HEK293 (cell line): ENCODE measurements at regions not wholly inside any gene's neighbourhood (a gene's known extent, or its start where the extent isn't known, plus 50 kb on each side); places are given as distances from the start of the nearest gene placed in this dataset.

Source experiments
- CTCF ChIA-PET: fragments of 350-600 bp; formaldehyde crosslinking; extraction: SDS; loops from one replicate; lab custom pipeline; 2021; ENCODE audit warnings: antibody characterized with exemption; lab: Yijun Ruan, JAX
- POLR2A ChIA-PET: fragments of 300-600 bp; formaldehyde crosslinking; extraction: SDS; loops from one replicate; lab custom pipeline; 2020; ENCODE audit warnings: antibody characterized with exemption, inconsistent platforms; lab: Yijun Ruan, JAX
- H3K27ac ChIP-seq: fragments of 200-500 bp; sonication (Bioruptor generic); 2 replicates; pipeline ENCODE4 v1.5.1; 2014; ENCODE audit warnings: low read depth, low read length, control low read depth, inconsistent platforms; ENCODE audit errors: extremely low read depth
- H3K36me3 ChIP-seq, 2 experiments: fragments of 200-500 bp in 1 of 2; sonication (Bioruptor generic) in 1 of 2; 1 replicate in 1 of 2; 2 replicates in 1 of 2; pipeline ENCODE4 v1.5.1; 2014 to 2017; ENCODE audit warnings: inconsistent platforms in 2 of 2, low read length in 2 of 2; ENCODE audit not compliant: control insufficient read depth in 2 of 2, insufficient read depth in 1 of 2
- H3K4me1 ChIP-seq: fragments of 200-500 bp; sonication (Bioruptor generic); 2 replicates; pipeline ENCODE4 v1.5.1; 2014; ENCODE audit warnings: mild to moderate bottlenecking, low read length, inconsistent platforms; ENCODE audit not compliant: control insufficient read depth, insufficient read depth
- H3K4me3 ChIP-seq: 2 replicates; pipeline ENCODE4 v1.5.1; 2011; ENCODE audit warnings: low read depth, mild to moderate bottlenecking, control low read depth, low read length, moderate library complexity
- H3K9me3 ChIP-seq: fragments of 200-500 bp; sonication (Bioruptor generic); 2 replicates; pipeline ENCODE4 v1.5.1; 2014; ENCODE audit warnings: low read depth, low read length, inconsistent platforms; ENCODE audit not compliant: control insufficient read depth, insufficient read depth
- AEBP2 ChIP-seq: fragments of 450-650 bp; formaldehyde crosslinking; IDR thresholded peaks from 2 replicates; pipeline ENCODE4 v1.5.1; 2016; ENCODE audit warnings: missing biosample characterization, missing genetic modification characterization, borderline replicate concordance
- CTCF ChIP-seq: fragments of 450-650 bp; formaldehyde crosslinking; IDR thresholded peaks from 2 replicates; pipeline ENCODE4 v1.5.1; 2016; ENCODE audit warnings: missing biosample characterization, missing genetic modification characterization
- GLI4 ChIP-seq: fragments of 450-650 bp; formaldehyde crosslinking; IDR thresholded peaks from 2 replicates; pipeline ENCODE4 v1.5.1; 2016; ENCODE audit warnings: missing biosample characterization, missing genetic modification characterization
- INSM2 ChIP-seq: fragments of 450-650 bp; formaldehyde crosslinking; IDR thresholded peaks from 2 replicates; pipeline ENCODE4 v1.5.1; 2016; ENCODE audit warnings: missing biosample characterization, missing genetic modification characterization
- KLF7 ChIP-seq: fragments of 450-650 bp; formaldehyde crosslinking; IDR thresholded peaks from 2 replicates; pipeline ENCODE4 v1.5.1; 2016; ENCODE audit warnings: missing biosample characterization, missing genetic modification characterization, borderline replicate concordance
- KLF9 ChIP-seq: fragments of 450-650 bp; formaldehyde crosslinking; IDR thresholded peaks from 2 replicates; pipeline ENCODE4 v1.5.1; 2016; ENCODE audit warnings: missing biosample characterization, missing genetic modification characterization, low read depth
- YY2 ChIP-seq: fragments of 450-650 bp; formaldehyde crosslinking; IDR thresholded peaks from 2 replicates; pipeline ENCODE4 v1.5.1; 2016; ENCODE audit warnings: missing biosample characterization, missing genetic modification characterization
- ZBTB10 ChIP-seq: fragments of 450-650 bp; formaldehyde crosslinking; IDR thresholded peaks from 2 replicates; pipeline ENCODE4 v1.5.1; 2016; ENCODE audit warnings: missing biosample characterization, missing genetic modification characterization
- ZBTB11 ChIP-seq: fragments of 450-650 bp; formaldehyde crosslinking; conservative IDR thresholded peaks from 2 replicates; pipeline ENCODE4 v1.5.1; 2016; ENCODE audit warnings: low read depth, missing biosample characterization, missing genetic modification characterization
- ZBTB44 ChIP-seq: fragments of 450-650 bp; IDR thresholded peaks from 2 replicates; pipeline ENCODE4 v1.5.1; 2018; ENCODE audit warnings: missing biosample characterization, mild to moderate bottlenecking, missing genetic modification characterization
- ZBTB48 ChIP-seq: fragments of 450-650 bp; formaldehyde crosslinking; IDR thresholded peaks from 2 replicates; pipeline ENCODE4 v1.5.1; 2016; ENCODE audit warnings: missing biosample characterization, missing genetic modification characterization
- ZFP69B ChIP-seq: fragments of 450-650 bp; formaldehyde crosslinking; IDR thresholded peaks from 2 replicates; pipeline ENCODE4 v1.5.1; 2016; ENCODE audit warnings: missing biosample characterization, missing genetic modification characterization
- ZIC2 ChIP-seq: fragments of 450-650 bp; formaldehyde crosslinking; IDR thresholded peaks from 2 replicates; pipeline ENCODE4 v1.5.1; 2016; ENCODE audit warnings: missing biosample characterization, missing genetic modification characterization
- ZNF121 ChIP-seq: fragments of 450-650 bp; formaldehyde crosslinking; IDR thresholded peaks from 2 replicates; pipeline ENCODE4 v1.5.1; 2016; ENCODE audit warnings: missing biosample characterization, missing genetic modification characterization
- ZNF184 ChIP-seq: fragments of 450-650 bp; IDR thresholded peaks from 2 replicates; pipeline ENCODE4 v1.5.1; 2018; ENCODE audit warnings: missing biosample characterization, mild to moderate bottlenecking, missing genetic modification characterization
- ZNF211 ChIP-seq: fragments of 450-650 bp; formaldehyde crosslinking; IDR thresholded peaks from 2 replicates; pipeline ENCODE4 v1.5.1; 2016; ENCODE audit warnings: low read depth, missing biosample characterization, missing genetic modification characterization
- ZNF274 ChIP-seq, 2 experiments: fragments of 200-500 bp in 1 of 2; fragments of 450-650 bp in 1 of 2; sonication (Bioruptor generic) in 1 of 2; formaldehyde crosslinking in 1 of 2; IDR thresholded peaks; 2 replicates each; pipeline versions ENCODE4 v1.5.1 to v1.6.1; 2014 to 2016; ENCODE audit warnings: borderline replicate concordance in 1 of 2, inconsistent platforms in 1 of 2, low read length in 1 of 2, missing biosample characterization in 1 of 2, missing genetic modification characterization in 1 of 2
- ZNF350 ChIP-seq: fragments of 450-650 bp; formaldehyde crosslinking; IDR thresholded peaks from 2 replicates; pipeline ENCODE4 v1.5.0; 2017; ENCODE audit warnings: missing biosample characterization, mild to moderate bottlenecking, missing genetic modification characterization
- ZNF416 ChIP-seq: fragments of 450-650 bp; formaldehyde crosslinking; IDR thresholded peaks from 2 replicates; pipeline ENCODE4 v1.5.1; 2016; ENCODE audit warnings: missing biosample characterization, missing genetic modification characterization
- ZNF423 ChIP-seq: fragments of 450-650 bp; formaldehyde crosslinking; IDR thresholded peaks from 2 replicates; pipeline ENCODE4 v1.5.1; 2016; ENCODE audit warnings: missing biosample characterization, missing genetic modification characterization
- ZNF621 ChIP-seq: fragments of 450-650 bp; formaldehyde crosslinking; IDR thresholded peaks from 2 replicates; pipeline ENCODE4 v1.5.1; 2017; ENCODE audit warnings: missing biosample characterization, missing genetic modification characterization
- ZNF654 ChIP-seq: fragments of 450-650 bp; formaldehyde crosslinking; IDR thresholded peaks from 2 replicates; pipeline ENCODE4 v1.5.1; 2016; ENCODE audit warnings: low read depth, missing biosample characterization, missing genetic modification characterization
- ZSCAN16 ChIP-seq: fragments of 450-650 bp; formaldehyde crosslinking; IDR thresholded peaks from 2 replicates; pipeline ENCODE4 v1.5.1; 2016; ENCODE audit warnings: missing biosample characterization, missing genetic modification characterization

- CTCF ChIA-PET, result no interaction called here
- no peaks in the 10 kb centered on the region for H3K36me3 ChIP-seq
- POLR2A ChIA-PET, result no interaction called here
- H3K4me1 ChIP-seq, result peaks cover 3% of the 10 kb centered on the region; the same call in 1 of the 2 replicates
- H3K9me3 ChIP-seq, result no peaks in the 10 kb centered on the region
- H3K27ac ChIP-seq, result no peak overlapping the region
- H3K4me3 ChIP-seq, result no peak overlapping the region
- TF ChIP-seq ZNF121 (no peak), ZNF654 (no peak), ZBTB11 (no peak), ZNF211 (tag by site-specific recombination) (no peak), KLF7 (no peak), ZNF416 (tag by site-specific recombination) (no peak), ZNF621 (tag by site-specific recombination) (no peak), INSM2 (tag by site-specific recombination) (no peak), ZFP69B (no peak), ZNF423 (no peak), ZBTB48 (no peak), ZNF350 (tag by site-specific recombination) (no peak), GLI4 (tag by site-specific recombination) (no peak), KLF9 (tag by site-specific recombination) (no peak), ZSCAN16 (no peak), AEBP2 (tag by site-specific recombination) (no peak), ZNF274 (IDR thresholded peaks at IDR 0.05; ENCODE audit: low read length) (no peak), ZNF274 (tag by site-specific recombination; IDR thresholded peaks at IDR 0.05; ENCODE audit: borderline replicate concordance) (no peak)
Measured at GRCh38 chrX:40383360-40383759, 197.4 kb upstream of the ATP6AP2 start.

- ChIA-PET POLR2A (no interaction called here), CTCF (no interaction called here)
- H3K4me1 ChIP-seq, result no peaks in the 10 kb centered on the region
- no peak overlapping the region for H3K4me3 ChIP-seq
- H3K9me3 ChIP-seq, result no peaks in the 10 kb centered on the region; the same call in 1 of the 2 replicates
- H3K36me3 ChIP-seq, result no peaks in the 10 kb centered on the region
- H3K27ac ChIP-seq, result no peak overlapping the region
- TF ChIP-seq YY2, result no peak
- TF ChIP-seq ZBTB10, result no peak
- TF ChIP-seq ZBTB44 (tag by site-specific recombination), result no peak
- TF ChIP-seq CTCF (tag by site-specific recombination), result no peak
- TF ChIP-seq ZNF184, result no peak
- peak; percentile 73 for TF ChIP-seq ZIC2 (tag by site-specific recombination)
Measured at GRCh38 chrX:40380655-40381488, 199.9 kb upstream of the ATP6AP2 start.
